ENCODE measurements at regions not wholly inside any gene's neighbourhood (a gene's known extent, or its start where the extent isn't known, plus 50 kb on each side); places are given as distances from the start of the nearest gene placed in this dataset.

DNA sequence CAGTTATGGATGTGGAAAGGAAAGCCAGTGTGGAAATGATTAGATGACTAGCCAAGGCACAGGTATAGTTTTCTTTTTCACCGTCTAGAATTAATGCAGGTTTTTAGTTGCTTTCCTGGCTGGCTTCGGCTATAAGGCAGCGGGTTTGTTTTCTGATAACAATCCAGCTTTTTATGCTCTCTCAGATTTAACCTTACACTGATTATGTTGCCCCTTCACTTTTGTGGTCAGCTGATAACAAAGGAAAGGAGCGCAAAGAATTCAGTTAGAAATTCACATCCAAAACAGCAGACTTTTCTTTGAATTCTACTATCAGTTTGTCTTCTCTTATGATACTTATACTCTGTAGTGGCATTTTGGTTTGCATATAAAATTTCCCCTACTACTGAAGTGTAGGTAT, 94.2 kb upstream of the CENPE start:
- TF ChIP-seq, protein P1, sequence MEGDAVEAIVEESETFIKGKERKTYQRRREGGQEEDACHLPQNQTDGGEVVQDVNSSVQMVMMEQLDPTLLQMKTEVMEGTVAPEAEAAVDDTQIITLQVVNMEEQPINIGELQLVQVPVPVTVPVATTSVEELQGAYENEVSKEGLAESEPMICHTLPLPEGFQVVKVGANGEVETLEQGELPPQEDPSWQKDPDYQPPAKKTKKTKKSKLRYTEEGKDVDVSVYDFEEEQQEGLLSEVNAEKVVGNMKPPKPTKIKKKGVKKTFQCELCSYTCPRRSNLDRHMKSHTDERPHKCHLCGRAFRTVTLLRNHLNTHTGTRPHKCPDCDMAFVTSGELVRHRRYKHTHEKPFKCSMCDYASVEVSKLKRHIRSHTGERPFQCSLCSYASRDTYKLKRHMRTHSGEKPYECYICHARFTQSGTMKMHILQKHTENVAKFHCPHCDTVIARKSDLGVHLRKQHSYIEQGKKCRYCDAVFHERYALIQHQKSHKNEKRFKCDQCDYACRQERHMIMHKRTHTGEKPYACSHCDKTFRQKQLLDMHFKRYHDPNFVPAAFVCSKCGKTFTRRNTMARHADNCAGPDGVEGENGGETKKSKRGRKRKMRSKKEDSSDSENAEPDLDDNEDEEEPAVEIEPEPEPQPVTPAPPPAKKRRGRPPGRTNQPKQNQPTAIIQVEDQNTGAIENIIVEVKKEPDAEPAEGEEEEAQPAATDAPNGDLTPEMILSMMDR (IDR thresholded peaks at IDR 0.05) = no peak
- TF ChIP-seq POLR2A (IDR thresholded peaks at IDR 0.05) (no peak), POLR2AphosphoS5 (IDR thresholded peaks at IDR 0.05) (no peak)

Data from transverse colon (tissue), 4 donors.